ENCODE measurements at regions not wholly inside any gene's neighbourhood (a gene's known extent, or its start where the extent isn't known, plus 50 kb on each side); places are given as distances from the start of the nearest gene placed in this dataset.

DNA sequence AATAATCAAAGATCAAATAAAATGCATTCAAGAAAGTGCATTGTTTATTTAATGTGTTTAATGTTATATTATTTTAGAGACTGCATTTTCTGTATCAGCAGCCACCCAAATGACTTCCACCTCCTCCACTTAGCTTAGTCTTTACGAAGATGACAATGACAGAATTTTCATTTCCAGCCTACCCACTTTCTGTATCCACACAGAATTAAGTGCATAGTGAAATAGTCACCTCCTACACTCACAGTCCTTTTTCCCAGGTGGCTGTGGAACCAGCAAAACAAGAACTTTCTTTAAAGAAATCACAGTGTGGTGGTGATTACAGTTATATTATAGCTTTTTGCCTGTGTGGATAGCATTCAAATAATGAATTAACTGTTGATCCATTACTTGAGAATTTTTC is 66.2 kb upstream of the KCNK1 start:
- Histone ChIP-seq H3K9ac (ENCODE audit: extremely low read depth, insufficient read length, low read length) (no peak overlapping the region), H3T11ph (ENCODE audit: low read length) (no peak overlapping the region), H2AFZ (ENCODE audit: low read length) (no peak overlapping the region), H3K9me3 (ENCODE audit: control insufficient read depth, low read depth, low read length) (no peaks in the 10 kb centered on the region), H3K18ac (ENCODE audit: insufficient read length, low read depth, low read length) (no peak overlapping the region), H3K4me2 (ENCODE audit: insufficient read depth, insufficient read length, low read length) (no peak overlapping the region), H3K79me2 (ENCODE audit: insufficient read depth, low read length) (no peaks in the 10 kb centered on the region), H3K23ac (ENCODE audit: insufficient read length, low read depth, low read length) (no peak overlapping the region), H2AK5ac (ENCODE audit: insufficient read length, low read length) (no peak overlapping the region), H2BK120ac (ENCODE audit: low read depth, low read length, poor library complexity, severe bottlenecking) (no peak overlapping the region), H2BK12ac (ENCODE audit: insufficient read length, low read depth, low read length) (no peak overlapping the region), H4K20me1 (ENCODE audit: control insufficient read depth, insufficient read depth, insufficient read length) (no peaks in the 10 kb centered on the region), H2BK5ac (ENCODE audit: insufficient read length, low read length) (no peak overlapping the region), H4K5ac (ENCODE audit: insufficient read length, low read depth, low read length) (no peak overlapping the region), H3K27ac (ENCODE audit: insufficient read length, low read depth, low read length) (no peak overlapping the region), H3K27me3 (ENCODE audit: insufficient read depth, low read length) (no peaks in the 10 kb centered on the region), H2BK15ac (ENCODE audit: low read depth, low read length) (no peak overlapping the region), H3K23me2 (ENCODE audit: insufficient read length, low read depth, low read length, poor library complexity, severe bottlenecking) (no peaks in the 10 kb centered on the region), H4K91ac (ENCODE audit: insufficient read length, low read depth, low read length) (no peak overlapping the region), H3K4ac (ENCODE audit: low read depth, low read length) (no peak overlapping the region), H2BK20ac (ENCODE audit: low read depth, low read length, poor library complexity, severe bottlenecking) (no peak overlapping the region), H3K79me1 (ENCODE audit: insufficient read depth, low read depth, low read length, poor library complexity, severe bottlenecking) (no peaks in the 10 kb centered on the region), H3K4me1 (ENCODE audit: insufficient read depth, low read length) (no peaks in the 10 kb centered on the region), H3K14ac (ENCODE audit: insufficient read depth, low read length) (no peak overlapping the region), H3K56ac (ENCODE audit: insufficient read length, low read depth, low read length) (no peak overlapping the region), H4K8ac (replicated peaks; ENCODE audit: insufficient read length, low read depth, low read length) (no peak overlapping the region)
- H3K4me3 Mint-ChIP-seq, result no peak overlapping the region
- H3K27ac Mint-ChIP-seq, result no peak overlapping the region
- H3K9me3 Mint-ChIP-seq, result peaks cover 5 to 10% of the 10 kb centered on the region in 2 experiments; a peak in 4 of 5 replicates
- peaks cover 0 to 15% (median 0%) of the 10 kb centered on the region in 3 experiments; a peak in 1 of 7 replicates for H3K36me3 Mint-ChIP-seq (ENCODE audit: insufficient read depth in 1 of 3, low read depth in 3 of 3)
- DNase-seq, result no peak
- no CpG with 5 or more reads among the region's 1 CpG for WGBS (ENCODE audit: extremely low coverage, insufficient read length, low lambda C conversion rate)
- peaks cover 4 to 18% of the 10 kb centered on the region in 2 experiments for H3K4me1 Mint-ChIP-seq
- no peak for TF ChIP-seq CTCF (conservative IDR thresholded peaks at IDR 0.05)
- peaks cover 7% of the 10 kb centered on the region for H3K27me3 Mint-ChIP-seq (ENCODE audit: low read depth)

Measured in H9 (cell line).